ENCODE measurements at regions not wholly inside any gene's neighbourhood (a gene's known extent, or its start where the extent isn't known, plus 50 kb on each side); places are given as distances from the start of the nearest gene placed in this dataset.

GRCh38 chr12:92020983-92021665 is 124.5 kb downstream of the BTG1 start:
- no peak overlapping the region for H3K27ac Mint-ChIP-seq (ENCODE audit: unreplicated experiment)
- H4K20me1 ChIP-seq (ENCODE audit: insufficient read depth, low read length): no peaks in the 10 kb centered on the region
- H3K36me3 Mint-ChIP-seq (ENCODE audit: low read depth, unreplicated experiment): no peaks in the 10 kb centered on the region
- no peak overlapping the region for H3K27ac ChIP-seq (ENCODE audit: low read depth, low read length)
- no peak overlapping the region for H2AFZ ChIP-seq (ENCODE audit: low read depth, low read length)
- H3K9me3 Mint-ChIP-seq (ENCODE audit: unreplicated experiment): peaks cover 3% of the 10 kb centered on the region
- H3K79me2 ChIP-seq (ENCODE audit: insufficient read depth, low read length): no peaks in the 10 kb centered on the region
- no peaks in the 10 kb centered on the region for H3K36me3 ChIP-seq (ENCODE audit: insufficient read depth, low read length)
- H3K4me3 Mint-ChIP-seq (ENCODE audit: unreplicated experiment): no peak overlapping the region
- H3K4me1 ChIP-seq (ENCODE audit: insufficient read depth, low read length): no peaks in the 10 kb centered on the region
- no peaks in the 10 kb centered on the region for H3K27me3 Mint-ChIP-seq (ENCODE audit: low read depth, unreplicated experiment)
- H3K27me3 ChIP-seq (ENCODE audit: insufficient read depth, low read length): no peaks in the 10 kb centered on the region
- H3K4me1 Mint-ChIP-seq (ENCODE audit: low read depth, unreplicated experiment): peaks cover 3% of the 10 kb centered on the region
- H3K4me2 ChIP-seq (ENCODE audit: low read length): no peak overlapping the region
- H3K4me3 ChIP-seq (ENCODE audit: insufficient read depth, low read depth, low read length): no peak overlapping the region
- H3K9ac ChIP-seq (ENCODE audit: low read length): no peak overlapping the region
- no peaks in the 10 kb centered on the region for H3K9me3 ChIP-seq (ENCODE audit: insufficient read depth, low read depth, low read length)
- TF ChIP-seq EZH2 (IDR thresholded peaks at IDR 0.05; ENCODE audit: insufficient read depth, low read length): no peak
- TF ChIP-seq, protein P1, sequence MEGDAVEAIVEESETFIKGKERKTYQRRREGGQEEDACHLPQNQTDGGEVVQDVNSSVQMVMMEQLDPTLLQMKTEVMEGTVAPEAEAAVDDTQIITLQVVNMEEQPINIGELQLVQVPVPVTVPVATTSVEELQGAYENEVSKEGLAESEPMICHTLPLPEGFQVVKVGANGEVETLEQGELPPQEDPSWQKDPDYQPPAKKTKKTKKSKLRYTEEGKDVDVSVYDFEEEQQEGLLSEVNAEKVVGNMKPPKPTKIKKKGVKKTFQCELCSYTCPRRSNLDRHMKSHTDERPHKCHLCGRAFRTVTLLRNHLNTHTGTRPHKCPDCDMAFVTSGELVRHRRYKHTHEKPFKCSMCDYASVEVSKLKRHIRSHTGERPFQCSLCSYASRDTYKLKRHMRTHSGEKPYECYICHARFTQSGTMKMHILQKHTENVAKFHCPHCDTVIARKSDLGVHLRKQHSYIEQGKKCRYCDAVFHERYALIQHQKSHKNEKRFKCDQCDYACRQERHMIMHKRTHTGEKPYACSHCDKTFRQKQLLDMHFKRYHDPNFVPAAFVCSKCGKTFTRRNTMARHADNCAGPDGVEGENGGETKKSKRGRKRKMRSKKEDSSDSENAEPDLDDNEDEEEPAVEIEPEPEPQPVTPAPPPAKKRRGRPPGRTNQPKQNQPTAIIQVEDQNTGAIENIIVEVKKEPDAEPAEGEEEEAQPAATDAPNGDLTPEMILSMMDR (IDR thresholded peaks at IDR 0.05; ENCODE audit: insufficient read depth, low read depth, low read length): no peak
- FAIRE-seq (no peak), DNase-seq (ENCODE audit: low read depth) (no peak)

- no peak for TF ChIP-seq EZH2 (IDR thresholded peaks at IDR 0.05; ENCODE audit: insufficient read depth, low read length)
- TF ChIP-seq, protein P1 (IDR thresholded peaks at IDR 0.05; ENCODE audit: insufficient read depth, low read depth, low read length): no peak
- Mint-ChIP-seq H3K4me3 (ENCODE audit: unreplicated experiment) (no peak overlapping the region), H3K4me1 (ENCODE audit: low read depth, unreplicated experiment) (peaks cover 3% of the 10 kb centered on the region), H3K27ac (ENCODE audit: unreplicated experiment) (no peak overlapping the region), H3K36me3 (ENCODE audit: low read depth, unreplicated experiment) (no peaks in the 10 kb centered on the region), H3K27me3 (ENCODE audit: low read depth, unreplicated experiment) (no peaks in the 10 kb centered on the region), H3K9me3 (ENCODE audit: unreplicated experiment) (peaks cover 3% of the 10 kb centered on the region)
- Histone ChIP-seq H3K9me3 (ENCODE audit: insufficient read depth, low read depth, low read length) (no peaks in the 10 kb centered on the region), H3K27ac (ENCODE audit: low read depth, low read length) (no peak overlapping the region), H3K79me2 (ENCODE audit: insufficient read depth, low read length) (no peaks in the 10 kb centered on the region), H2AFZ (ENCODE audit: low read depth, low read length) (no peak overlapping the region), H3K4me2 (ENCODE audit: low read length) (no peak overlapping the region), H3K36me3 (ENCODE audit: insufficient read depth, low read length) (no peaks in the 10 kb centered on the region), H4K20me1 (ENCODE audit: insufficient read depth, low read length) (no peaks in the 10 kb centered on the region), H3K4me3 (ENCODE audit: insufficient read depth, low read depth, low read length) (no peak overlapping the region), H3K4me1 (ENCODE audit: insufficient read depth, low read length) (no peaks in the 10 kb centered on the region), H3K27me3 (ENCODE audit: insufficient read depth, low read length) (no peaks in the 10 kb centered on the region), H3K9ac (ENCODE audit: low read length) (no peak overlapping the region)
- DNase-seq (ENCODE audit: low read depth) (no peak), FAIRE-seq (no peak)
Measured at GRCh38 chr12:92019491-92020277, 126.0 kb downstream of the BTG1 start.

- H3K36me3 Mint-ChIP-seq (ENCODE audit: low read depth, unreplicated experiment): no peaks in the 10 kb centered on the region
Measured at GRCh38 chr12:92012691-92013090, 133.0 kb downstream of the BTG1 start.

More at GRCh38 chr12:92012691-92013090, 133.0 kb downstream of the BTG1 start:
- Mint-ChIP-seq H3K27me3 (ENCODE audit: low read depth, unreplicated experiment) (no peaks in the 10 kb centered on the region), H3K9me3 (ENCODE audit: unreplicated experiment) (peaks cover 3% of the 10 kb centered on the region), H3K4me3 (ENCODE audit: unreplicated experiment) (no peak overlapping the region), H3K27ac (ENCODE audit: unreplicated experiment) (no peak overlapping the region), H3K4me1 (ENCODE audit: low read depth, unreplicated experiment) (no peaks in the 10 kb centered on the region)
- no peak for DNase-seq (ENCODE audit: low read depth)
- Histone ChIP-seq H3K79me2 (ENCODE audit: insufficient read depth, low read length) (no peaks in the 10 kb centered on the region), H4K20me1 (ENCODE audit: insufficient read depth, low read length) (no peaks in the 10 kb centered on the region), H3K4me2 (ENCODE audit: low read length) (no peak overlapping the region), H3K36me3 (ENCODE audit: insufficient read depth, low read length) (no peaks in the 10 kb centered on the region), H3K9me3 (ENCODE audit: insufficient read depth, low read depth, low read length) (no peaks in the 10 kb centered on the region), H2AFZ (ENCODE audit: low read depth, low read length) (no peak overlapping the region), H3K4me3 (ENCODE audit: insufficient read depth, low read depth, low read length) (no peak overlapping the region), H3K27ac (ENCODE audit: low read depth, low read length) (no peak overlapping the region), H3K4me1 (ENCODE audit: insufficient read depth, low read length) (no peaks in the 10 kb centered on the region), H3K9ac (ENCODE audit: low read length) (no peak overlapping the region), H3K27me3 (ENCODE audit: insufficient read depth, low read length) (no peaks in the 10 kb centered on the region)
- TF ChIP-seq, protein P1 (IDR thresholded peaks at IDR 0.05; ENCODE audit: insufficient read depth, low read depth, low read length): no peak
- no peak for TF ChIP-seq EZH2 (IDR thresholded peaks at IDR 0.05; ENCODE audit: insufficient read depth, low read length)
- FAIRE-seq: peak; percentile 23
